ENCODE measurements at regions not wholly inside any gene's neighbourhood (a gene's known extent, or its start where the extent isn't known, plus 50 kb on each side); places are given as distances from the start of the nearest gene placed in this dataset.

- TF ChIP-seq, protein P1, sequence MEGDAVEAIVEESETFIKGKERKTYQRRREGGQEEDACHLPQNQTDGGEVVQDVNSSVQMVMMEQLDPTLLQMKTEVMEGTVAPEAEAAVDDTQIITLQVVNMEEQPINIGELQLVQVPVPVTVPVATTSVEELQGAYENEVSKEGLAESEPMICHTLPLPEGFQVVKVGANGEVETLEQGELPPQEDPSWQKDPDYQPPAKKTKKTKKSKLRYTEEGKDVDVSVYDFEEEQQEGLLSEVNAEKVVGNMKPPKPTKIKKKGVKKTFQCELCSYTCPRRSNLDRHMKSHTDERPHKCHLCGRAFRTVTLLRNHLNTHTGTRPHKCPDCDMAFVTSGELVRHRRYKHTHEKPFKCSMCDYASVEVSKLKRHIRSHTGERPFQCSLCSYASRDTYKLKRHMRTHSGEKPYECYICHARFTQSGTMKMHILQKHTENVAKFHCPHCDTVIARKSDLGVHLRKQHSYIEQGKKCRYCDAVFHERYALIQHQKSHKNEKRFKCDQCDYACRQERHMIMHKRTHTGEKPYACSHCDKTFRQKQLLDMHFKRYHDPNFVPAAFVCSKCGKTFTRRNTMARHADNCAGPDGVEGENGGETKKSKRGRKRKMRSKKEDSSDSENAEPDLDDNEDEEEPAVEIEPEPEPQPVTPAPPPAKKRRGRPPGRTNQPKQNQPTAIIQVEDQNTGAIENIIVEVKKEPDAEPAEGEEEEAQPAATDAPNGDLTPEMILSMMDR (IDR thresholded peaks at IDR 0.05) = no peak
- TF ChIP-seq POLR2A (IDR thresholded peaks at IDR 0.05) = no peak
Measured at GRCh38 chr7:46879783-46880182, 702.1 kb downstream of the TNS3 start.
